ENCODE measurements at regions not wholly inside any gene's neighbourhood (a gene's known extent, or its start where the extent isn't known, plus 50 kb on each side); places are given as distances from the start of the nearest gene placed in this dataset.

GRCh38 chr21:41622831-41623548 lies 115.0 kb upstream of the TMPRSS2 start:
- Histone ChIP-seq H3K4me3 (replicated peaks; ENCODE audit: insufficient read depth, low read length) (no peak overlapping the region), H3K27ac (replicated peaks) (no peak overlapping the region), H3K27me3 (ENCODE audit: insufficient read depth, poor library complexity, severe bottlenecking) (no peaks in the 10 kb centered on the region)
- DNase-seq (ENCODE audit: low read depth in 1 of 2, low spot score in 1 of 2) = no peak
- TF ChIP-seq GABPA (IDR thresholded peaks at IDR 0.05; ENCODE audit: low read depth) (no peak), SPI1 (IDR thresholded peaks at IDR 0.05; ENCODE audit: borderline replicate concordance, low read depth) (no peak), CTCF (IDR thresholded peaks at IDR 0.05; ENCODE audit: insufficient read depth, low read length) (no peak), POLR2AphosphoS5 (IDR thresholded peaks at IDR 0.05; ENCODE audit: low read depth) (no peak)
- TF ChIP-seq, protein P1, sequence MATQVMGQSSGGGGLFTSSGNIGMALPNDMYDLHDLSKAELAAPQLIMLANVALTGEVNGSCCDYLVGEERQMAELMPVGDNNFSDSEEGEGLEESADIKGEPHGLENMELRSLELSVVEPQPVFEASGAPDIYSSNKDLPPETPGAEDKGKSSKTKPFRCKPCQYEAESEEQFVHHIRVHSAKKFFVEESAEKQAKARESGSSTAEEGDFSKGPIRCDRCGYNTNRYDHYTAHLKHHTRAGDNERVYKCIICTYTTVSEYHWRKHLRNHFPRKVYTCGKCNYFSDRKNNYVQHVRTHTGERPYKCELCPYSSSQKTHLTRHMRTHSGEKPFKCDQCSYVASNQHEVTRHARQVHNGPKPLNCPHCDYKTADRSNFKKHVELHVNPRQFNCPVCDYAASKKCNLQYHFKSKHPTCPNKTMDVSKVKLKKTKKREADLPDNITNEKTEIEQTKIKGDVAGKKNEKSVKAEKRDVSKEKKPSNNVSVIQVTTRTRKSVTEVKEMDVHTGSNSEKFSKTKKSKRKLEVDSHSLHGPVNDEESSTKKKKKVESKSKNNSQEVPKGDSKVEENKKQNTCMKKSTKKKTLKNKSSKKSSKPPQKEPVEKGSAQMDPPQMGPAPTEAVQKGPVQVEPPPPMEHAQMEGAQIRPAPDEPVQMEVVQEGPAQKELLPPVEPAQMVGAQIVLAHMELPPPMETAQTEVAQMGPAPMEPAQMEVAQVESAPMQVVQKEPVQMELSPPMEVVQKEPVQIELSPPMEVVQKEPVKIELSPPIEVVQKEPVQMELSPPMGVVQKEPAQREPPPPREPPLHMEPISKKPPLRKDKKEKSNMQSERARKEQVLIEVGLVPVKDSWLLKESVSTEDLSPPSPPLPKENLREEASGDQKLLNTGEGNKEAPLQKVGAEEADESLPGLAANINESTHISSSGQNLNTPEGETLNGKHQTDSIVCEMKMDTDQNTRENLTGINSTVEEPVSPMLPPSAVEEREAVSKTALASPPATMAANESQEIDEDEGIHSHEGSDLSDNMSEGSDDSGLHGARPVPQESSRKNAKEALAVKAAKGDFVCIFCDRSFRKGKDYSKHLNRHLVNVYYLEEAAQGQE (IDR thresholded peaks at IDR 0.05; ENCODE audit: insufficient replicate concordance, low read depth) = no peak

DNA sequence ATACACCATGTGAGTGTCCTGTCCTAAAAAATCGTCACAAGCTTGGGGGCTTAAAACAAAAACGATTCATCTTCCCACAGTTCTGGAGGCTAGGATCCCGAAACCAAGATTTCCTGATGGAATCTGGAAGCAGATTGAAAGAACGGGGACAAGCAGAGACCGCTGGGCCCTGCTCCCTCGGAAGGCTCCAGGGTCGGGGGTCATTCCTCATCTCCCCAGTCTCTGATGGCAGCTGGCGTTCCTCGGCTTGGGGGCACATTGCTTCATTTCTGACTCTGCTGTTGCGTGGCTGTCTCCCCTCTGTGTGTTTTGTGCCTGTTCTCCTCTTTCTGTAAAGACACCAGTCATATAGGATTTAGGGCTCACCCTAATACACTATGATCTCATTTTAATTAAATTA lies 114.2 kb upstream of the TMPRSS2 start:
- H3K4me3 ChIP-seq (replicated peaks; ENCODE audit: insufficient read depth, low read length) = no peak overlapping the region
- TF ChIP-seq GABPA (IDR thresholded peaks at IDR 0.05; ENCODE audit: low read depth) = no peak
- no peak for TF ChIP-seq SPI1 (IDR thresholded peaks at IDR 0.05; ENCODE audit: borderline replicate concordance, low read depth)
- no peak for TF ChIP-seq CTCF (IDR thresholded peaks at IDR 0.05; ENCODE audit: insufficient read depth, low read length)
- no peak for TF ChIP-seq POLR2AphosphoS5 (IDR thresholded peaks at IDR 0.05; ENCODE audit: low read depth)
- TF ChIP-seq, protein P1 (IDR thresholded peaks at IDR 0.05; ENCODE audit: insufficient replicate concordance, low read depth) = no peak
- DNase-seq (ENCODE audit: low read depth in 1 of 2, low spot score in 1 of 2) = no peak
- no peak overlapping the region for H3K27ac ChIP-seq (replicated peaks)
- no peaks in the 10 kb centered on the region for H3K27me3 ChIP-seq (ENCODE audit: insufficient read depth, poor library complexity, severe bottlenecking)

DNA sequence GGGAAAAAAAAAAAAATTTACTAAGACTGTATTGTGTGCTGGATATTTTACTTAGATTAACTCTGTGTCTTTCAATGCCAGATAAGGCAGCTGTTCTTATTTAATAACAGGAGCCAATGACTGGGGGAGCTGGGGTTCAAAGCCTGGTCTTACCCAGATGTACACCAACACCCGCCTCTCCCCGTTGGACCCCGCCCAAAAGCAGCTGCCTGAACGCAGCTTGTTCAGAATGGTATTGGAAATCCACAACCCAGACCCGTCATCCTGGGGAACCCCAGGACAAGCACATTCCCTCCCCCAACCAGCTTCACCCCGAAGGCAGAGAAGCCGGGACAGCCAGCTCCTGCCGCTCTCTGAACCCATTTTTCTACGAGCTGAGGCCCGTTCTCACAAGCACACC lies 113.6 kb upstream of the TMPRSS2 start:
- Histone ChIP-seq H3K27me3 (ENCODE audit: insufficient read depth, poor library complexity, severe bottlenecking) (no peaks in the 10 kb centered on the region), H3K4me3 (replicated peaks; ENCODE audit: insufficient read depth, low read length) (no peak overlapping the region), H3K27ac (replicated peaks) (no peak overlapping the region)
- TF ChIP-seq CTCF (IDR thresholded peaks at IDR 0.05; ENCODE audit: insufficient read depth, low read length) = no peak
- no peak for TF ChIP-seq SPI1 (IDR thresholded peaks at IDR 0.05; ENCODE audit: borderline replicate concordance, low read depth)
- no peak for TF ChIP-seq POLR2AphosphoS5 (IDR thresholded peaks at IDR 0.05; ENCODE audit: low read depth)
- TF ChIP-seq GABPA (IDR thresholded peaks at IDR 0.05; ENCODE audit: low read depth) = no peak
- TF ChIP-seq, protein P1 (IDR thresholded peaks at IDR 0.05; ENCODE audit: insufficient replicate concordance, low read depth) = no peak
- no peak for DNase-seq (ENCODE audit: low read depth in 1 of 2, low spot score in 1 of 2)
